ENCODE measurements at regions not wholly inside any gene's neighbourhood (a gene's known extent, or its start where the extent isn't known, plus 50 kb on each side); places are given as distances from the start of the nearest gene placed in this dataset.

DNA sequence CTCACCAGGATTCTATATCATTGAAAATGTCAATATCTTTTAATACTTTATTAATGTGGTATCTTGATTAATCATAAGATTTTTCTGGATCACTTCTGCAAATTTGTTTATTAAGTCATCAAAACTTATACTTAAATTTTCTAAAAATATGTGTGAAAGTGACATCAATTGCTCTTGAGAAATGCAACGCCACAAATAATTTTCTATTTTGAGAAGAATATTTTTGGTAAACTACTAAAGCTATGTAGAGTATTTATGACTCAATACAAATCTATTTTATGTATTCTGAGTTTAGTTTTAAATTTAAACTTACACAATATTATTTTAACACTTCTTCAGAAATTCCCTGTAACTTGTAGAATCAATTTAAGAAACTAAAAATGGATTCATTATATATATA, 263.3 kb downstream of the RASSF9 start:
- H3K27me3 ChIP-seq (replicated peaks; ENCODE audit: insufficient read depth): no peaks in the 10 kb centered on the region
- no peaks in the 10 kb centered on the region for H3K36me3 ChIP-seq
- intact Hi-C loops (cut with DNase I): no loop called here
- TF ChIP-seq POLR2A (IDR thresholded peaks at IDR 0.05): no peak
- TF ChIP-seq POLR2AphosphoS5 (IDR thresholded peaks at IDR 0.05): no peak
- TF ChIP-seq, protein P1, sequence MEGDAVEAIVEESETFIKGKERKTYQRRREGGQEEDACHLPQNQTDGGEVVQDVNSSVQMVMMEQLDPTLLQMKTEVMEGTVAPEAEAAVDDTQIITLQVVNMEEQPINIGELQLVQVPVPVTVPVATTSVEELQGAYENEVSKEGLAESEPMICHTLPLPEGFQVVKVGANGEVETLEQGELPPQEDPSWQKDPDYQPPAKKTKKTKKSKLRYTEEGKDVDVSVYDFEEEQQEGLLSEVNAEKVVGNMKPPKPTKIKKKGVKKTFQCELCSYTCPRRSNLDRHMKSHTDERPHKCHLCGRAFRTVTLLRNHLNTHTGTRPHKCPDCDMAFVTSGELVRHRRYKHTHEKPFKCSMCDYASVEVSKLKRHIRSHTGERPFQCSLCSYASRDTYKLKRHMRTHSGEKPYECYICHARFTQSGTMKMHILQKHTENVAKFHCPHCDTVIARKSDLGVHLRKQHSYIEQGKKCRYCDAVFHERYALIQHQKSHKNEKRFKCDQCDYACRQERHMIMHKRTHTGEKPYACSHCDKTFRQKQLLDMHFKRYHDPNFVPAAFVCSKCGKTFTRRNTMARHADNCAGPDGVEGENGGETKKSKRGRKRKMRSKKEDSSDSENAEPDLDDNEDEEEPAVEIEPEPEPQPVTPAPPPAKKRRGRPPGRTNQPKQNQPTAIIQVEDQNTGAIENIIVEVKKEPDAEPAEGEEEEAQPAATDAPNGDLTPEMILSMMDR (IDR thresholded peaks at IDR 0.05): no peak
- no peaks in the 10 kb centered on the region for H3K9me3 ChIP-seq
- DNase-seq (ENCODE audit: low spot score): no peak
- no peak overlapping the region for H3K27ac ChIP-seq
- no peaks in the 10 kb centered on the region for H3K4me1 ChIP-seq (replicated peaks)
- 96% methylated on average over 1 of the region's 1 CpG for WGBS
- no peak overlapping the region for H3K4me3 ChIP-seq

DNA sequence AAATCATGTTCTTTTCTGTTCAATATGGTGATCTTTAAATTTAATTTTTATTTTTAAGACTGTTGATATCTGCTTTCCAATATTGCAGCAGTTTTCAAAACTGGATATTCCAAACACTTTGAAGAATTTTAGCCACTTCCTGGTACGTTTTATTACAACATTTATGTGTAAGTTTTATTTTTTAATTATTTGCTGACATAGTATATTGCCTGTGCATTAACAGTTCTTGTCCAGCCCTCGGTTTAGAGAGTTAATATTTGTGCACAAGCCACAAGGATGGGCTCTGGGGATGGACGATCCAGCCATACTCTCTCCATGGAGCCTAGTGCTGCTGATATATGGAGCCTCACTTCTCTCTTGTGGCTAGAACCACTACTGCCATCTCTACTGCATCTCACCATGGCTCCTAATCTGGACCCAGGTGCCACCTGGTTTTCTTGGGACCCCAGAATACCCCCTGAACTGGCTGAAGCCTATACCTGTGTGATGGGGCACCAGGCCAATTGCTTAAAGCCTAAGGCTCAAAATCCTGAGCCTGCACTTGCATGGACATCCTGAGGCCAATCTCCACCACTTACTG, 262.5 kb downstream of the RASSF9 start:
- H3K4me1 ChIP-seq (replicated peaks): no peaks in the 10 kb centered on the region
- H3K9me3 ChIP-seq: no peaks in the 10 kb centered on the region
- no peaks in the 10 kb centered on the region for H3K27me3 ChIP-seq (replicated peaks; ENCODE audit: insufficient read depth)
- intact Hi-C loops (cut with DNase I): loop anchor here (2.0 kb wide), 1 partner anchor 297 kb away; no protein-coding TSS in a partner anchor
- no peak overlapping the region for H3K4me3 ChIP-seq
- no peaks in the 10 kb centered on the region for H3K36me3 ChIP-seq
- no peak overlapping the region for H3K27ac ChIP-seq
- WGBS: 66% methylated on average over 3 of the region's 3 CpGs
- TF ChIP-seq POLR2AphosphoS5 (IDR thresholded peaks at IDR 0.05): no peak
- TF ChIP-seq POLR2A (IDR thresholded peaks at IDR 0.05): no peak
- TF ChIP-seq, protein P1 (IDR thresholded peaks at IDR 0.05): no peak
- no peak for DNase-seq (ENCODE audit: low spot score)

DNA sequence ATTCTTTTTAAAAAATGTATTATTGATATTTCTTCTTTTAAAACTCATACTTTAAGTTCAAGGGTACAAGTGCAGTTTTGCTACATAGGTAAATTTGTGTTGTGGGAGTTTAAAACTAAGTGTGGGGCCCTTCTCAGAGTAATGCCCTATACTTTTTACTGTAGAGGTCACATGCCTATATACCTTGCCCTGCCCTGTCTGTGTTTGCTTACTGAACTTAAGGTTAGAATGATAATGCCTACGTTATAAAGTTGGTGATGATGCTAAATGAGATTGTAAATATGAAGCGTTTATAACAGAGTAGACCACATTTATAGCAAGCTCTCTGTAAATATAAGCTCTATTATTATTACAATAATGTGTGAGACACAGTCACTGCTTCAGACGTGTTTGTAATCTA, 261.9 kb downstream of the RASSF9 start:
- H3K4me3 ChIP-seq: no peak overlapping the region
- H3K27me3 ChIP-seq (replicated peaks; ENCODE audit: insufficient read depth): no peaks in the 10 kb centered on the region
- H3K4me1 ChIP-seq (replicated peaks): no peaks in the 10 kb centered on the region
- no peak overlapping the region for H3K27ac ChIP-seq
- 59% methylated on average over 3 of the region's 3 CpGs for WGBS
- H3K36me3 ChIP-seq: no peaks in the 10 kb centered on the region
- no peak for DNase-seq (ENCODE audit: low spot score)
- H3K9me3 ChIP-seq: no peaks in the 10 kb centered on the region
- TF ChIP-seq, protein P1 (IDR thresholded peaks at IDR 0.05): no peak
- TF ChIP-seq POLR2A (IDR thresholded peaks at IDR 0.05) (no peak), POLR2AphosphoS5 (IDR thresholded peaks at IDR 0.05) (no peak)
- intact Hi-C loops (cut with DNase I): loop anchor here (2.0 kb wide), 1 partner anchor 297 kb away; no protein-coding TSS in a partner anchor

DNA sequence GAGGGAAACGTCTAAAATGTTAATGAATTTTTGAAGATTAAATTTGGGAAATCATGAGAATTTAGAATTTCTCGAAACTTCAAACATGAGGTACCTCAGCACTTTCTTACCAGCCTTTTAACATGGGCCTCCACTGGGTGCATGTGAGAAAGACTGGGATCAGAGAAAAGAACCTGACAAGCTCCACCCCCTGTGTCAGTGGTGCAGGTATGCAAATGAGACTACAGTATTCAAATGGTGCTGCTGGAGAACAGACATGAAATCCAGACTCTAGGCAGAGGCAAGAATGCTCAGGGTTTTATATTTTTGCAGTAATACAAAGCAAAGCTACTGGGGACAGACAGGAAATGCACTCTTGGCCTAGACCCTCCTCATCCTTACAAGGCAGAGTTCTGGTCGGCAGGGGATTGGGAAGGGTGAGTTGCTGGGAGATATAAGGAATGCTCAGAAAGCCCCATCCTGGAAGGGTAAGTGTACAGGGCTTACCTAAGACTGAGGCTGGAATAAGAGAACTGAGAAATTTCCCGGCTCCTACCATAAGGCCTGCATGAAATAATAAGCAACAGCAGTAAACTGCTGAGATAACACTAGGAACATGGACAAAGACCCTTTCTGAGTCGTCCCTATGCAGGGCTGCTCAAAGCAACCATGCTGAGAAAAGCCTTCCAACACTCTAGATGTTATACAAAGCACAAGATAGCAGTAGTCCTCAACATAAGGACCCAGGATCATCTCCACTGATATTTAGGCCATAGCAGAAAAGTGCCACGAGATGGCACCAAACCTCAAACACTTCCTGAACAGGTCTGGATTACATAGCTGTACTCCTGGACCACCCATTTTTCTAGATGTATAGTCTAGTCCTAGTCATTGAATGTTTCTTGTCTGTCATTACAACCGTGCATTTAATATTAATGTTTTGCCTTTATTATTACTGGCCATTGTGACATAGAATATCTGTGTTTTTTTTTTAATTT, 260.8 kb downstream of the RASSF9 start:
- H3K36me3 ChIP-seq: no peaks in the 10 kb centered on the region
- TF ChIP-seq, protein P1 (IDR thresholded peaks at IDR 0.05): peak in 3 of 4 experiments; percentile 62 to 70 (median 65)
- no peak for TF ChIP-seq POLR2AphosphoS5 (IDR thresholded peaks at IDR 0.05)
- H3K9me3 ChIP-seq: no peaks in the 10 kb centered on the region
- DNase-seq (ENCODE audit: low spot score): peak; percentile 50
- H3K4me1 ChIP-seq (replicated peaks): no peaks in the 10 kb centered on the region
- intact Hi-C loops (cut with DNase I): loop anchor here (2.0 kb wide), 1 partner anchor 295 kb away; no protein-coding TSS in a partner anchor
- no peak overlapping the region for H3K4me3 ChIP-seq
- no peak overlapping the region for H3K27ac ChIP-seq
- H3K27me3 ChIP-seq (replicated peaks; ENCODE audit: insufficient read depth): no peaks in the 10 kb centered on the region
- WGBS: 61% methylated on average over 7 of the region's 7 CpGs
